ENCODE measurements at regions not wholly inside any gene's neighbourhood (a gene's known extent, or its start where the extent isn't known, plus 50 kb on each side); places are given as distances from the start of the nearest gene placed in this dataset.

GRCh38 chr9:28678097-28678496, 1104.8 kb upstream of the C9orf72 start:
- TF ChIP-seq CTCF (conservative IDR thresholded peaks at IDR 0.05) = no peak
- no peak for TF ChIP-seq EZH2 (IDR thresholded peaks at IDR 0.05; ENCODE audit: low read depth)

Measured in PC-9 (cell line).